Ishikawa (cell line): ENCODE measurements at regions not wholly inside any gene's neighbourhood (a gene's known extent, or its start where the extent isn't known, plus 50 kb on each side); places are given as distances from the start of the nearest gene placed in this dataset.

Source experiments
- CEBPB ChIP-seq: IDR thresholded peaks from 2 replicates; pipeline ENCODE4 v1.6.1; 2012
- CREB1 ChIP-seq: IDR thresholded peaks from 2 replicates; pipeline ENCODE4 v1.6.1; 2012; ENCODE audit warnings: low read depth
- EGR1 ChIP-seq: IDR thresholded peaks from 2 replicates; pipeline ENCODE4 v1.6.1; 2012
- EP300 ChIP-seq: IDR thresholded peaks from 2 replicates; pipeline ENCODE4 v1.6.1; 2012; ENCODE audit warnings: borderline replicate concordance
- FOXM1 ChIP-seq: IDR thresholded peaks from 2 replicates; pipeline ENCODE4 v1.6.1; 2012; ENCODE audit warnings: low read depth, borderline replicate concordance
- MAX ChIP-seq: IDR thresholded peaks from 2 replicates; pipeline ENCODE4 v1.6.1; 2012
- NFIC ChIP-seq: IDR thresholded peaks from 2 replicates; pipeline ENCODE4 v1.6.1; 2012
- RAD21 ChIP-seq: IDR thresholded peaks from 2 replicates; pipeline ENCODE4 v1.6.1; 2012; ENCODE audit warnings: low read depth
- REST ChIP-seq: IDR thresholded peaks from 2 replicates; pipeline ENCODE4 v1.6.1; 2012; ENCODE audit warnings: low read depth, mild to moderate bottlenecking
- TAF1 ChIP-seq: IDR thresholded peaks from 2 replicates; pipeline ENCODE4 v1.6.1; 2012; ENCODE audit warnings: low read depth, mild to moderate bottlenecking
- TCF12 ChIP-seq: IDR thresholded peaks from 2 replicates; pipeline ENCODE4 v1.6.1; 2012; ENCODE audit warnings: low read depth
- TEAD4 ChIP-seq: IDR thresholded peaks from 2 replicates; pipeline ENCODE4 v1.6.1; 2012
- USF1 ChIP-seq: IDR thresholded peaks from 2 replicates; pipeline ENCODE4 v1.6.1; 2012
- YY1 ChIP-seq: IDR thresholded peaks from 2 replicates; pipeline ENCODE4 v1.6.1; 2012; ENCODE audit warnings: low read depth
- ZBTB7A ChIP-seq: IDR thresholded peaks from 2 replicates; pipeline ENCODE4 v1.6.1; 2012; ENCODE audit warnings: low read depth

GRCh38 chr10:50981385-50981784 is 92.9 kb upstream of the PRKG1 start:
- TF ChIP-seq FOXM1 (no peak), RAD21 (no peak), CREB1 (no peak), REST (no peak), TEAD4 (no peak), YY1 (no peak), EGR1 (no peak), NFIC (no peak)

GRCh38 chr10:50981904-50982303 is 92.4 kb upstream of the PRKG1 start:
- no peak for TF ChIP-seq ZBTB7A

GRCh38 chr10:50982989-50983388 is 91.3 kb upstream of the PRKG1 start:
- TF ChIP-seq CREB1: no peak
- no peak for TF ChIP-seq USF1
- no peak for TF ChIP-seq CEBPB
- TF ChIP-seq ZBTB7A: no peak
- TF ChIP-seq TEAD4: no peak
- TF ChIP-seq EGR1: no peak
- TF ChIP-seq RAD21: no peak
- no peak for TF ChIP-seq TAF1
- TF ChIP-seq MAX: no peak
- TF ChIP-seq YY1: no peak
- no peak for TF ChIP-seq FOXM1
- TF ChIP-seq TCF12: no peak
- TF ChIP-seq REST: no peak
- TF ChIP-seq NFIC: no peak
- TF ChIP-seq EP300: no peak

DNA sequence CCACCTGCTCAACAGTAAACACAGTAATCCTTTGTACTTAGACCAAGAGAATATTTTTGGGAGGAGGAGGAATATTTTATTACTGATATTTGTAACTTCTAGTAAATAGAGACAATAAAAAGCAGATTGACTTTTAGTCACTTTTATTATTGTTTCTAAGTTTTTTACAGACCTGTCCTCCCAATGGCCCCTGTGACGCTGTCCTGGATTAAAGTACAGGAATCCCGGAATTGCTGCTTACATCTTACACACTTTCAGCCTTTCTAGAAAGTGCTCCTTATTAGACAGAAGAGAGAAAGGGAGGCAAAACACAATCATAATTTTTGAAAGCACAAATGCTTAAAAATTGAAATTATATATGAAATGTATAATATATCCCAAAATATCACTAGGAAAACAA is 86.4 kb upstream of the PRKG1 start:
- TF ChIP-seq REST (no peak), NFIC (no peak), TCF12 (no peak)

GRCh38 chr10:50988792-50989191 is 85.5 kb upstream of the PRKG1 start:
- TF ChIP-seq YY1 (no peak), RAD21 (peak; percentile 24; the same call in 1 of the 2 replicates)

GRCh38 chr10:50990568-50991455 is 83.5 kb upstream of the PRKG1 start:
- TF ChIP-seq TEAD4 (no peak), MAX (no peak), USF1 (peak; percentile 59)
